ENCODE measurements at regions not wholly inside any gene's neighbourhood (a gene's known extent, or its start where the extent isn't known, plus 50 kb on each side); places are given as distances from the start of the nearest gene placed in this dataset.
"Not testable (repeated sequence)": the region's sequence is repeated elsewhere in the genome, so short reads cannot be mapped to it uniquely, and the experiment has no call there.

DNA sequence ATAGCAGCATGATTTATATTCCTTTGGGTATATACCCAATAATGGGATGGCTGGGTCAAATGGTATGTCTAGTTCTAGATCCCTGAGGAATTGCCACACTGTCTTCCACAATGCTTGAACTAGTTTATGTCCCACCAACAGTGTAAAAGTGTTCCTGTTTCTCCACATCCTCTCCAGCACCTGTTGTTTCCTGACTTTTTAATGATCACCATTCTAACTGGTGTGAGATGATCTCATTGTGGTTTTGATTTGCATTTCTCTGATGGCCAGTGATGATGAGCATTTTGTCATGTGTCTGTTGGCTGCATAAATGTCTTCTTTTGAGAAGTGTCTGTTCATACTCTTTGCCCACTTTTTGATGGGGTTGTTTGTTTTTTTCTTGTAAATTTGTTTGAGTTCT is 54.0 kb upstream of the GPR89A start:
- H3K4me1 Mint-ChIP-seq; CTCF ChIA-PET; ATAC-seq; H3K27ac Mint-ChIP-seq; H3K36me3 Mint-ChIP-seq; POLR2A ChIA-PET; DNase-seq (ENCODE audit: low spot score); H3K4me3 Mint-ChIP-seq: not testable (repeated sequence)
- Mint-ChIP-seq H3K27me3 (ENCODE audit: low read depth) (peaks cover 46% of the 10 kb centered on the region), H3K9me3 (peaks cover 30% of the 10 kb centered on the region)

DNA sequence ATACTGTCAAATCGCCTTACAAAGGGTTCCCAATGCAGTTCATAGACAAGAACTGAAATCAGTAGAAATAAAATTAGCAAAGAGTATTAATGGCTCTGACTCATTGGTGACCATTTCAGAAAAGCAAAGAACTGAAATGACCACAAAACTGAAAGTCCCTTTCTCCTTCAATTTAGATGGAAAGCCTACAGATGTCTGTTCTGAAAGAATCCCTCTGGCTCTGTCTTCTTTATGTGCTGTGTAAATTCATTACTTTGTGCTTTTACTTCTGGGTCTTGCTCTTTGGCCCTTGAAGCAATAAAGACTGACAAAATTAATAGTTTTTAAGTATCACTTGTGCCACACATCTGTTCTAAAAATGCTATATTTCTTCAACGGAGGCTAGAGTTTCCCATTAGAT is 62.7 kb upstream of the GPR89A start:
- H3K27ac Mint-ChIP-seq = no peak overlapping the region
- no peaks in the 10 kb centered on the region for H3K27me3 Mint-ChIP-seq (ENCODE audit: low read depth)
- ChIA-PET POLR2A (no interaction called here), CTCF (no interaction called here)
- ATAC-seq (no peak), DNase-seq (ENCODE audit: low spot score) (no peak)
- H3K4me1 Mint-ChIP-seq = 0 out of 2 replicates have a peak, but pooled peaks cover 3% of the 10 kb centered on the region
- H3K4me3 Mint-ChIP-seq = no peak overlapping the region
- H3K36me3 Mint-ChIP-seq = no peaks in the 10 kb centered on the region
- H3K9me3 Mint-ChIP-seq = no peaks in the 10 kb centered on the region
- TF ChIP-seq SMAD3 (CRISPR knock-in tag; IDR thresholded peaks at IDR 0.05; ENCODE audit: borderline replicate concordance) (no peak), TEAD1 (CRISPR knock-in tag; IDR thresholded peaks at IDR 0.05) (no peak), CREB1 (CRISPR knock-in tag; IDR thresholded peaks at IDR 0.05) (no peak), FOXP1 (CRISPR knock-in tag; IDR thresholded peaks at IDR 0.05; ENCODE audit: borderline replicate concordance) (no peak), ZNF396 (CRISPR knock-in tag; IDR thresholded peaks at IDR 0.05; ENCODE audit: borderline replicate concordance) (no peak), JUN (CRISPR knock-in tag; IDR thresholded peaks at IDR 0.05) (no peak), NFATC4 (CRISPR knock-in tag; IDR thresholded peaks at IDR 0.05) (no peak), SMAD4 (CRISPR knock-in tag; IDR thresholded peaks at IDR 0.05) (no peak), HMGA2 (CRISPR knock-in tag; IDR thresholded peaks at IDR 0.05) (no peak), GABPB1 (CRISPR knock-in tag; IDR thresholded peaks at IDR 0.05) (no peak)
- TF ChIP-seq, protein P1, sequence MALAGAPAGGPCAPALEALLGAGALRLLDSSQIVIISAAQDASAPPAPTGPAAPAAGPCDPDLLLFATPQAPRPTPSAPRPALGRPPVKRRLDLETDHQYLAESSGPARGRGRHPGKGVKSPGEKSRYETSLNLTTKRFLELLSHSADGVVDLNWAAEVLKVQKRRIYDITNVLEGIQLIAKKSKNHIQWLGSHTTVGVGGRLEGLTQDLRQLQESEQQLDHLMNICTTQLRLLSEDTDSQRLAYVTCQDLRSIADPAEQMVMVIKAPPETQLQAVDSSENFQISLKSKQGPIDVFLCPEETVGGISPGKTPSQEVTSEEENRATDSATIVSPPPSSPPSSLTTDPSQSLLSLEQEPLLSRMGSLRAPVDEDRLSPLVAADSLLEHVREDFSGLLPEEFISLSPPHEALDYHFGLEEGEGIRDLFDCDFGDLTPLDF (CRISPR knock-in tag; IDR thresholded peaks at IDR 0.05) = no peak
- TF ChIP-seq, protein P2, sequence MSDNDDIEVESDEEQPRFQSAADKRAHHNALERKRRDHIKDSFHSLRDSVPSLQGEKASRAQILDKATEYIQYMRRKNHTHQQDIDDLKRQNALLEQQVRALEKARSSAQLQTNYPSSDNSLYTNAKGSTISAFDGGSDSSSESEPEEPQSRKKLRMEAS (CRISPR knock-in tag; IDR thresholded peaks at IDR 0.05) = no peak
- TF ChIP-seq, protein P3, sequence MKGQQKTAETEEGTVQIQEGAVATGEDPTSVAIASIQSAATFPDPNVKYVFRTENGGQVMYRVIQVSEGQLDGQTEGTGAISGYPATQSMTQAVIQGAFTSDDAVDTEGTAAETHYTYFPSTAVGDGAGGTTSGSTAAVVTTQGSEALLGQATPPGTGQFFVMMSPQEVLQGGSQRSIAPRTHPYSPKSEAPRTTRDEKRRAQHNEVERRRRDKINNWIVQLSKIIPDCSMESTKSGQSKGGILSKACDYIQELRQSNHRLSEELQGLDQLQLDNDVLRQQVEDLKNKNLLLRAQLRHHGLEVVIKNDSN (CRISPR knock-in tag; IDR thresholded peaks at IDR 0.05) = no peak
- TF ChIP-seq, protein P4, sequence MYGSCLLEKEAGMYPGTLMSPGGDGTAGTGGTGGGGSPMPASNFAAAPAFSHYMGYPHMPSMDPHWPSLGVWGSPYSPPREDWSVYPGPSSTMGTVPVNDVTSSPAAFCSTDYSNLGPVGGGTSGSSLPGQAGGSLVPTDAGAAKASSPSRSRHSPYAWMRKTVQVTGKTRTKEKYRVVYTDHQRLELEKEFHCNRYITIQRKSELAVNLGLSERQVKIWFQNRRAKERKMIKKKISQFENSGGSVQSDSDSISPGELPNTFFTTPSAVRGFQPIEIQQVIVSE (CRISPR knock-in tag; IDR thresholded peaks at IDR 0.05; ENCODE audit: borderline replicate concordance) = no peak

DNA sequence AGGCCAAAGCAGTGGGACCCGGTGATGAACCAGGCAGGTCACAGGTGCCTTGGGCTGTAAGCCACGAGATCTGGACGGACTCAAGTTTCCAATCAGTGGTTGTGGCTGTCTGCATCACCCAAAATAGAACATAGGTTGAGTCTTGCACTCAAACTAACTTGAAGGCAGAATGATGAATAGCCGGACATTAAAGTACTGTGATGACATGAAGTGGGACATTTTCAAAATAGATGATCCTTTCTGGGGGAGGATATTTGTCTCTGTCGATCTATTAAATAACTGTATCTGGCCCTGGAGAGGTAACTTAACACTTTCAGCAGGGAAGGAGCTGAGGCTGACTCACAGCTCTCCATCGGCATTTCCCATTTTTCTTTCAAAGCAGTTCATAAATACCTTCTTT is 66.1 kb upstream of the GPR89A start:
- H3K36me3 Mint-ChIP-seq; H3K27me3 Mint-ChIP-seq (ENCODE audit: low read depth); H3K4me3 Mint-ChIP-seq; H3K4me1 Mint-ChIP-seq; H3K27ac Mint-ChIP-seq; POLR2A ChIA-PET; DNase-seq (ENCODE audit: low spot score); CTCF ChIA-PET; H3K9me3 Mint-ChIP-seq; ATAC-seq: not testable (repeated sequence)

DNA sequence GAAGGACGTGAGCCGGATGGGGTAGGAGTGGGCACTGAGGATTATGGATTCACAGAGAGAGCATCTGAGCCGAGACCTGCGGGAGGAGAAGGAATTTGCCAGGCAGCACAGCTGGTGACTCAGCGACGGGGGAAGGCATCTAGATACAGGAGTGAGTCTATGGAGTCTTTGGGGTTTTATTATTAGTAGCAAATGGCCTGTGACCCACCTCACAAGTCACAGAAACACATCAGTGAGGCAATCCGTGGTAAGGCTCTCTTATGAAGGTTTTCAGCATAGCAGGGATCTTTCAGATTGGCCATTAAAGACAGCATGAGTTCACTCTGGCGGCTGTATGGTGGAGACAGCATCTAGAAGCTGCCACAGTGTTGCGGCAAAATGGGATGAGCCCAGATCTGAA is 66.5 kb upstream of the GPR89A start:
- H3K4me3 Mint-ChIP-seq; H3K9me3 Mint-ChIP-seq; H3K27me3 Mint-ChIP-seq (ENCODE audit: low read depth); POLR2A ChIA-PET; DNase-seq (ENCODE audit: low spot score); H3K27ac Mint-ChIP-seq; H3K4me1 Mint-ChIP-seq; CTCF ChIA-PET; H3K36me3 Mint-ChIP-seq: not testable (repeated sequence)
- peak; percentile 72 for ATAC-seq

DNA sequence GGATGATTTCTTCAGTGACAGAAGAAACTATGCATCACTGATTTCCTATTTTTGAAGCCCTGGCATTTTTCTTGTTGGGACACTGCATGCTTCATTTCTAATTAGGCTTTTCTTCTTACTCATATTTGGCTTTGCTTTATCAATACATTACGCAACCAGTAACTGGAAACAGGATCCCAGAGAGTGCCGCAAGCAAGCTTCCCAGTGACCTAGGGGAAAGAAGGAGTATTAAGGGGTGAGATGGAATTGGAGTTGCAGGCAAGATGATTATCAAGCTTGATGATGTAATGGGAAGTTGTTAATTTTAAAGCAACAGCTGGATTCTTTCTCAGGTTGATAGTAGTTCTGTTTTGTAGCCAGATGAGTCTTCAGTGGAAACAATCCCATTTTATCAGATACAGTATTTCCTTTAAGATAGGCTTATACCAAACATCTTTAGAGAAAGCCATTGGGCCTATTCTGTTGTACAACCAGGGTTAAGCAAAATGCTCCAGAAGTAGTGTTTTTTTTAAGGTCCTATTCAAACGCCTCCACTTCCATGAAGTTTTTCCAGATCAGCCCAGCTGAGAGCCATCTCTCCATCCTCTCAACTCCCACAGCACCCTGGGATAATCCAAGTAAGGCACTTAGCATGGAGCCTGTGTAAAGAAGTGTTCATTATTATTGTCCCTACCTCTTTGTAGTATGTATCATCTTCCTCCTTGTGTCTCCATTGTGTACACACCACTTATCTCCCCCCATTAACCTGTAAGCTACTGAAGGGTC is 69.5 kb upstream of the GPR89A start:
- H3K4me3 Mint-ChIP-seq; H3K9me3 Mint-ChIP-seq; DNase-seq (ENCODE audit: low spot score); CTCF ChIA-PET; H3K4me1 Mint-ChIP-seq; POLR2A ChIA-PET; ATAC-seq; H3K27ac Mint-ChIP-seq; H3K27me3 Mint-ChIP-seq (ENCODE audit: low read depth); H3K36me3 Mint-ChIP-seq: not testable (repeated sequence)

DNA sequence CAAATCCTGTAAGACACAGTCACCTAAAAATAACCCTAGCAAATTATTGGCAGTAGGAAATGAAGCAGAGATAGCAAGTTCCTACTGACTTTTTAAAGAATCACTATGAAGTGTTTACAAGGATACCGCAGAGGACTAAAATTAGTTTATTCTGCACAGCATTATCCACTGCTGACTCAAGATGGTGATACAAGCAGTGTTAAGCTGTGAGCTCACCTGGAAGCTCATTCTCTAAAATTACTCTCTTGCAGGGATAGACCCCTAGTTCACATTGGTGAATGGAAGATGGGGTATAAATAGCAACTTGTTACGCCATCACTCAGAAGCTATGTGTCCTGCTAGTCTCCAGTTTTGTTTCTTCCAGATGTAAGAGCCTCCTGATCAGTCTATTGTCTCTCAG is 70.8 kb upstream of the GPR89A start:
- DNase-seq (ENCODE audit: low spot score); H3K4me1 Mint-ChIP-seq; H3K36me3 Mint-ChIP-seq; ATAC-seq; H3K4me3 Mint-ChIP-seq; H3K27me3 Mint-ChIP-seq (ENCODE audit: low read depth); H3K9me3 Mint-ChIP-seq; H3K27ac Mint-ChIP-seq; CTCF ChIA-PET; POLR2A ChIA-PET: not testable (repeated sequence)

GRCh38 chr1:145535461-145535860 is 72.3 kb upstream of the GPR89A start:
- H3K4me3 Mint-ChIP-seq; H3K4me1 Mint-ChIP-seq; H3K9me3 Mint-ChIP-seq; CTCF ChIA-PET; H3K36me3 Mint-ChIP-seq; DNase-seq (ENCODE audit: low spot score); POLR2A ChIA-PET; H3K27me3 Mint-ChIP-seq (ENCODE audit: low read depth): not testable (repeated sequence)
- ATAC-seq = peak; percentile 92
- peak overlapping the region; percentile 64; the same call in 1 of the 2 replicates for H3K27ac Mint-ChIP-seq

- H3K27me3 Mint-ChIP-seq (ENCODE audit: low read depth); DNase-seq (ENCODE audit: low spot score); H3K4me1 Mint-ChIP-seq; CTCF ChIA-PET; H3K27ac Mint-ChIP-seq; H3K4me3 Mint-ChIP-seq; H3K9me3 Mint-ChIP-seq; ATAC-seq; H3K36me3 Mint-ChIP-seq; POLR2A ChIA-PET: not testable (repeated sequence)
Measured at GRCh38 chr1:145528068-145528564, 79.7 kb upstream of the GPR89A start.

All from WTC11 (cell line).